HUES6 (cell line): ENCODE measurements at regions not wholly inside any gene's neighbourhood (a gene's known extent, or its start where the extent isn't known, plus 50 kb on each side); places are given as distances from the start of the nearest gene placed in this dataset.

Experiments used
- H3K27ac ChIP-seq: 2 replicates; pipeline ENCODE4 v1.7.0; 2013; ENCODE audit warnings: low read depth, mild to moderate bottlenecking, low read length, inconsistent platforms
- H3K27me3 ChIP-seq: 2 replicates; pipeline ENCODE4 v1.6.1; 2013; ENCODE audit warnings: low read length; ENCODE audit not compliant: control insufficient read depth, insufficient read depth
- H3K36me3 ChIP-seq: 2 replicates; pipeline ENCODE4 v1.6.1; 2013; ENCODE audit warnings: low read length; ENCODE audit not compliant: control insufficient read depth, insufficient read depth
- H3K4me1 ChIP-seq: 2 replicates; pipeline ENCODE4 v1.6.1; 2013; ENCODE audit warnings: low read length; ENCODE audit not compliant: control insufficient read depth, insufficient read depth
- H3K4me3 ChIP-seq: 2 replicates; pipeline ENCODE4 v1.5.1; 2013; ENCODE audit warnings: low read depth, low read length
- H3K9ac ChIP-seq: one replicate; pipeline ENCODE4 v1.6.1; 2013; ENCODE audit warnings: mild to moderate bottlenecking, low read length
- H3K9me3 ChIP-seq: 2 replicates; pipeline ENCODE4 v1.6.1; 2013; ENCODE audit warnings: low read depth, low read length; ENCODE audit not compliant: control insufficient read depth, insufficient read depth

GRCh38 chr7:31398815-31399214 is 58.3 kb upstream of the NEUROD6 start:
- H3K27ac ChIP-seq = no peak overlapping the region
- no peaks in the 10 kb centered on the region for H3K9me3 ChIP-seq
- H3K27me3 ChIP-seq = no peaks in the 10 kb centered on the region
- no peak overlapping the region for H3K9ac ChIP-seq
- no peaks in the 10 kb centered on the region for H3K36me3 ChIP-seq
- no peak overlapping the region for H3K4me3 ChIP-seq
- no peaks in the 10 kb centered on the region for H3K4me1 ChIP-seq

DNA sequence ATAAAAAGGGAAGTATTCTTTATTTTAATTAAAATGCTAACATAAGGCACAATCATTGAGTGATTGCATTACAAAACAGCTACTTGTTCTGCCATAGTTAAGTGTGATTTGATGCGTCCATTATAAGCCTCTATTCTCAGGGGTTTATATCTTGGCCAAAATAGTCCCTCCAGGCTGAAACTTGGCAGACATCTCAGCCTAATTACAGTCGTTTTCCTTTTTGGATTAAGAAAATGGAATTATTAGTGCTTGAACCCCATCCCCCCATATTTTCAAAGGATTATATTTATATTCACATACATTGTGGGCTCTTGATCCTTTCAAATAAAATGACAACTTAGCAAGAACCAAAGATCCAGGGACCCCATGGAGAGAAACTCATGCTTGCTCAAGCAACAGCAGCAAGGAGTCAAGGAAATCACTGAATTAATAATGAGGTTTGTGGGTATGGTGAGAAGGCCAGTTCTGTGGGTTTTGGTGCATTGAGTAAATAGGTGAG is 66.7 kb upstream of the NEUROD6 start:
- Histone ChIP-seq H3K4me1 (no peaks in the 10 kb centered on the region), H3K9me3 (no peaks in the 10 kb centered on the region), H3K36me3 (no peaks in the 10 kb centered on the region), H3K27me3 (no peaks in the 10 kb centered on the region), H3K4me3 (no peak overlapping the region), H3K27ac (no peak overlapping the region), H3K9ac (no peak overlapping the region)

DNA sequence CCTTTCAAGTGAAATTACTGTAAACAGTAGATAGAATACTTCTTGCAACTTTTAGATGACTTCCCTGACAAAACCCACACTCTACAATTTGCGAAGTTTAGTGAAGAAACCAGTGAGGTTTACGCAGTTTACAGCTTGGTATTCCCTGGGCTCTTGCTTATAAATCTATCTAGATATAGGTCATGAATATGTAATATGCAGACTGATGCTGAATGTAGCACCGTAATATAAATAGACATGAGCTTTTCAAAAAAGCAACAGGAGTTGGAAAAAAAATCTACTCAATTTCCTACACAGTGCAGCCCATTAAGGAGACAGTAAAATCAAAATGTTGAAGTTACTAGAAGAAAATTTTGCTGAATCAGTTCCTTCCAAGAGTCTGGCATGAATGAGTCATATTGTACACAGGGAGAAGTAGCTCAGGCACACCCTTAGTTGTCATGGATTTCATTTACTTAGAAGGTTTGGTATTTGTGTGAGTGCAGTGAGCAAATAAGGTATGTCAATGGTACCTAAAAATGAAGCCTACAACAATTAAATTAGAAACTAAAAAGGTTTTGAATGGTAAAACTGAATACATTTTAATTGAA is 67.7 kb upstream of the NEUROD6 start:
- Histone ChIP-seq H3K36me3 (no peaks in the 10 kb centered on the region), H3K4me3 (no peak overlapping the region), H3K27me3 (no peaks in the 10 kb centered on the region), H3K9ac (no peak overlapping the region), H3K4me1 (no peaks in the 10 kb centered on the region), H3K9me3 (no peaks in the 10 kb centered on the region), H3K27ac (no peak overlapping the region)

DNA sequence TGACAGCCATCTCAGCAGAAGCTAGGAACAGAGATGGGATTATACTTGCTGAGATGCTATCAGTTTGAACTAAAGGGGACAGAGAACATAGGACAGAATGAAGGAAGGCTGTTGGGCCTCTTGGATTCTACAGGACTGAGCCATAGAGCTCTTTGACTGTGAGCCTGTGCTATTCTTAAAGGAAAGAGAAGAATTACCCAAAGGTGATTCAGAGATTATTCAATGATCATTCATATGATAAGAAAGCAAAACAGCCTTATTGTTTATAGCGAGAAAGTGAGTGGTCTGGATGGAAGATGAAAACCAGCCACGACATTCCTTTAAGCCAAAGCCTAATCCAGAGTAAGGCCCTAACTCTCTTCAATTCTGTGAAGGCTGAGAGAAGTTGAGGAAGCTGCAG is 69.7 kb upstream of the NEUROD6 start:
- H3K4me1 ChIP-seq = no peaks in the 10 kb centered on the region
- no peaks in the 10 kb centered on the region for H3K36me3 ChIP-seq
- no peak overlapping the region for H3K4me3 ChIP-seq
- H3K27me3 ChIP-seq = no peaks in the 10 kb centered on the region
- H3K27ac ChIP-seq = no peak overlapping the region
- no peaks in the 10 kb centered on the region for H3K9me3 ChIP-seq
- no peak overlapping the region for H3K9ac ChIP-seq

DNA sequence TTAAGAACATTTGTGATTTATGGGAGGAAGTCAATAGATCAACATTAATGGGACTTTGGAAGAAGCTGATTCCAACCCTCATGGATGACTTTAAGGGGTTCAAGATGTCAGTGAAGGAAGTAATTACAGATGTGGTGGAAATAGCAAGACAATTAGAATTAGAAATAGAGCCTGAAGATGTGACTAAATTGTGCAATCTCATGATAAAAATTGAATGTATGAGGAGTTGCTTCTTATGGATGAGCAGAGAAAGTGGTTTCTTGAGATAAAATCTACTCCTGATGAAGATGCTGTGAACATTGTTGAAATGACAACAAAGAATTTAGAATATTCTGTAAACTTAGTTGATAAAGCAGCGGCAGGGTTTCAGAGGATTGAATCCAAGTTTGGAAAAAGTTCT is 70.9 kb upstream of the NEUROD6 start:
- Histone ChIP-seq H3K36me3 (no peaks in the 10 kb centered on the region), H3K27me3 (no peaks in the 10 kb centered on the region), H3K9me3 (no peaks in the 10 kb centered on the region), H3K4me1 (no peaks in the 10 kb centered on the region), H3K4me3 (no peak overlapping the region), H3K9ac (no peak overlapping the region), H3K27ac (no peak overlapping the region)

- Histone ChIP-seq H3K27ac (no peak overlapping the region), H3K4me3 (no peak overlapping the region), H3K36me3 (no peaks in the 10 kb centered on the region), H3K9ac (no peak overlapping the region), H3K9me3 (no peaks in the 10 kb centered on the region), H3K4me1 (0 out of 2 replicates have a peak, but pooled peaks cover 5% of the 10 kb centered on the region), H3K27me3 (no peaks in the 10 kb centered on the region)
These were observed 73.2 kb upstream of the NEUROD6 start for GRCh38 chr7:31413766-31414165.

DNA sequence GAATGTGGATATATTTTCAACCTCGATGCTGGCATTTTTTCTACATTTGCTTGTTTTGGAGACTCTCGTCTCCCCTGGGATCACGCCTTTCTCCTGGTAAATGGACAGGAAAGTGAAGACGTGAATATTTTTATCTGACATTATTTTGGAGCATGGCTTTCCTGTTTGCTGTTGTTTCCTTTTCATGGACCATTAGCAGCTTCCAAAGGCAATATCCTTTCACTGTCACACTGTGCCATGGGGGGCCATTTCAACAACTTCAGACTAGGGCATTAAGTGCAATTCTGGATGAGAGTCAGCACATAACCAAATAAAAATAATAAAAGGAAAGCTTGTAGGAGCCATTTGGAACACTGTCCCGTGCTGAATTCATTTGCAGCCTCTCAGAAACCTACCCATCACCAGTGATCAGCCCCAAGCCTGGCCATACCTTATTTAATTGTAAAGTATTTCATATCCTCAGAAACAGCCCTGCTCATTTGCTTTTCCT is 75.9 kb upstream of the NEUROD6 start:
- Histone ChIP-seq H3K4me3 (no peak overlapping the region), H3K9ac (no peak overlapping the region), H3K27ac (no peak overlapping the region), H3K9me3 (no peaks in the 10 kb centered on the region), H3K27me3 (no peaks in the 10 kb centered on the region), H3K36me3 (no peaks in the 10 kb centered on the region), H3K4me1 (0 out of 2 replicates have a peak, but pooled peaks cover 5% of the 10 kb centered on the region)

DNA sequence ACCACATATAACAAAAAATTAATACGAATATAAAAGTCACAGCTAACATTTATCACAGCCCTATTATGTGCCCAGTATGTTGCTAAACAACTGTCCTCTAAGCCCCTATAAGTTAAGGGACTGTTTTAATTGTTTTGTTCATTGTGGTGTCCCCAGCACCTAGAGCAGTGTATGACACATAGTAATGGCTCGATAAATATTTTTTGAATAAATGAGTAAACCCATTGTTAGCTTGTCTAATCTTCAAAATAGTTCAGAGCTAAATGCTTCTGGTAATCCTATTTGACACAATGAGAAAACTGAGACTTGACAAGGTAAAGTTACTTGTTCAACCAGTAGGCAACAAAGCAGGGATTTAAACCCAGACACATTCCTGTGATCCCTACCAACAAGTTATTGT is 78.4 kb upstream of the NEUROD6 start:
- Histone ChIP-seq H3K36me3 (no peaks in the 10 kb centered on the region), H3K9ac (no peak overlapping the region), H3K27me3 (no peaks in the 10 kb centered on the region), H3K9me3 (no peaks in the 10 kb centered on the region), H3K27ac (no peak overlapping the region), H3K4me1 (0 out of 2 replicates have a peak, but pooled peaks cover 5% of the 10 kb centered on the region), H3K4me3 (no peak overlapping the region)

DNA sequence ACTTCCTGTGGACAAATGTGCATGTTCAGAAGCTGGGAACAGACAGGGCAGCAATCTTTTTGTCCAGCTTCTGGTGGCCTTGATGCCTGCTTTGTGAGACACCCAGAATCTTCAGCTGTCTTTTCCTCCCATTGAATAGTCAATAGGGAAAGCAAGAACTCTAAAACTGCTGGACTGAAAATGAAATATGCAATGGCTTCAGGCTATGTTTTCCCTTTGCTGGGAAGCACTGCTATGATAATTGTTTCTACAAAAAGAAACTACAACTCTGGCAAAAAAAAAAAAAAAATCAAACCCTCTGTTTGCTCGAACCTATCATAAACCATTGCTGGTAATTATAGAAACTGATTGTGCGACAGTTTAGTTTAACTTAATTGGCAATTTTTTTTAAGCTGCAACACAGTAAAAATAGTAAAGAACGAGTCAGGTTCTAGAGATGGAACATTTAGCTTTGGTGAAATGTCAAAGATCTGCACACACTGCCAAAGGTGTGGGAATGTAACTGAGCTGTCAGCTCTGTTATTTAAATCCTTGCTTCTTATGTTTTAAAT is 79.1 kb upstream of the NEUROD6 start:
- no peak overlapping the region for H3K27ac ChIP-seq
- H3K4me3 ChIP-seq = no peak overlapping the region
- 0 out of 2 replicates have a peak, but pooled peaks cover 5% of the 10 kb centered on the region for H3K4me1 ChIP-seq
- H3K9me3 ChIP-seq = no peaks in the 10 kb centered on the region
- H3K27me3 ChIP-seq = no peaks in the 10 kb centered on the region
- H3K9ac ChIP-seq = no peak overlapping the region
- no peaks in the 10 kb centered on the region for H3K36me3 ChIP-seq

GRCh38 chr7:31420948-31421347 is 80.4 kb upstream of the NEUROD6 start:
- no peak overlapping the region for H3K4me3 ChIP-seq
- no peak overlapping the region for H3K27ac ChIP-seq
- 0 out of 2 replicates have a peak, but pooled peaks cover 5% of the 10 kb centered on the region for H3K4me1 ChIP-seq
- no peak overlapping the region for H3K9ac ChIP-seq
- H3K36me3 ChIP-seq = no peaks in the 10 kb centered on the region
- no peaks in the 10 kb centered on the region for H3K27me3 ChIP-seq
- H3K9me3 ChIP-seq = no peaks in the 10 kb centered on the region

DNA sequence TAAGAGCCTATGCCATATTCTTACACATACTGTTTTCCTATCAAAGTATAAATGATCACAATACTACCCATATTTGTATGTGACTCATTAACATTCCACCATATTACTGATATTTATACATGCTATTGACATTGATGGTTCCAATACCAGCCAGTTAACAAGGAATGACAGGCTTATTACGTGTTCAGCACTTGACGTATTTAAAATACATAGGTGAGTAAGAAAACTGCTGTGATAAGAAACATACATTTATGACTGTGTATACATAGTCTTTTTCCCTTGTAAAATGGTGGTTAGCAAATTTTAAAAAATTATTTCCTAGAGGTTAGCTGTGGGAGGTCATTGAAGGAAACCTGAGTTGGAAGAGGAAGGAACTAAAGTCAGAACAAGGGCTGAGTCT is 81.1 kb upstream of the NEUROD6 start:
- no peaks in the 10 kb centered on the region for H3K9me3 ChIP-seq
- no peak overlapping the region for H3K4me3 ChIP-seq
- no peaks in the 10 kb centered on the region for H3K36me3 ChIP-seq
- H3K27ac ChIP-seq = no peak overlapping the region
- H3K9ac ChIP-seq = no peak overlapping the region
- H3K27me3 ChIP-seq = no peaks in the 10 kb centered on the region
- 0 out of 2 replicates have a peak, but pooled peaks cover 5% of the 10 kb centered on the region for H3K4me1 ChIP-seq
